HL-60 (cell line): ENCODE measurements at regions not wholly inside any gene's neighbourhood (a gene's known extent, or its start where the extent isn't known, plus 50 kb on each side); places are given as distances from the start of the nearest gene placed in this dataset.

Source experiments
- CTCF ChIP-seq: IDR thresholded peaks from one replicate; pipeline ENCODE4 v1.5.1; 2011; ENCODE audit warnings: low read length, control low read depth, inconsistent platforms; ENCODE audit not compliant: insufficient read depth
- GABPA ChIP-seq: IDR thresholded peaks from 2 replicates; pipeline ENCODE4 v1.6.1; 2012; ENCODE audit warnings: low read depth
- POLR2AphosphoS5 ChIP-seq: IDR thresholded peaks from 2 replicates; pipeline ENCODE4 v1.6.1; 2012; ENCODE audit warnings: low read depth
- REST ChIP-seq: IDR thresholded peaks from 2 replicates; pipeline ENCODE4 v1.6.1; 2012; ENCODE audit warnings: low read depth; ENCODE audit not compliant: insufficient replicate concordance
- SPI1 ChIP-seq: IDR thresholded peaks from 2 replicates; pipeline ENCODE4 v1.6.1; 2012; ENCODE audit warnings: low read depth, mild to moderate bottlenecking, borderline replicate concordance

- TF ChIP-seq CTCF: no peak
- TF ChIP-seq GABPA: no peak
- no peak for TF ChIP-seq POLR2AphosphoS5
- TF ChIP-seq REST: no peak
- TF ChIP-seq SPI1: no peak
These were observed 227.5 kb downstream of the TTC32 start for GRCh38 chr2:19674051-19675002.
